GM12874 (cell line): ENCODE measurements at regions not wholly inside any gene's neighbourhood (a gene's known extent, or its start where the extent isn't known, plus 50 kb on each side); places are given as distances from the start of the nearest gene placed in this dataset.

ENCODE experiments used
- TF ChIP-seq, protein P1 (sequence below): IDR thresholded peaks from 2 replicates; pipeline ENCODE4 v1.5.1; 2011; ENCODE audit warnings: low read depth, mild to moderate bottlenecking, control low read depth, low read length, moderate library complexity; ENCODE audit not compliant: insufficient read depth

DNA sequence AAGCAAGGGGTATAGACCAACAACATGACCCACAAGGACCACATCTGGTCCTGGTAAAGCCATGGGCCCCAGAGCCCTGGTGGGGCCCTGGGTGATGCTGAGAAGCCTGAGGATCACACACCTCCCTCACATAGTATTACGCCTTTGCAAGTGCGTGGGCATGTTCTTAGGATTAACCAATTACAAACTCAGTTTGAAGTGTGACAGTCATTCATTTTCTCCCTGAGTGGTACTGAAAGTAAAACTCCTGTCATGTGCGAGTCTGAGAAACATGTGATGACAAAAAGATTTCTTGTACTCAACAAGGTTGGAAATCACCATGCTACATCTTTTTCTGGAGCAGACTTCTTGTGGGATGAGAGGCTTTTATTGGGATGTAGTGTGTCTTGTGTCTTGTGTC lies 315.3 kb upstream of the DUSP10 start:
- TF ChIP-seq, protein P1, sequence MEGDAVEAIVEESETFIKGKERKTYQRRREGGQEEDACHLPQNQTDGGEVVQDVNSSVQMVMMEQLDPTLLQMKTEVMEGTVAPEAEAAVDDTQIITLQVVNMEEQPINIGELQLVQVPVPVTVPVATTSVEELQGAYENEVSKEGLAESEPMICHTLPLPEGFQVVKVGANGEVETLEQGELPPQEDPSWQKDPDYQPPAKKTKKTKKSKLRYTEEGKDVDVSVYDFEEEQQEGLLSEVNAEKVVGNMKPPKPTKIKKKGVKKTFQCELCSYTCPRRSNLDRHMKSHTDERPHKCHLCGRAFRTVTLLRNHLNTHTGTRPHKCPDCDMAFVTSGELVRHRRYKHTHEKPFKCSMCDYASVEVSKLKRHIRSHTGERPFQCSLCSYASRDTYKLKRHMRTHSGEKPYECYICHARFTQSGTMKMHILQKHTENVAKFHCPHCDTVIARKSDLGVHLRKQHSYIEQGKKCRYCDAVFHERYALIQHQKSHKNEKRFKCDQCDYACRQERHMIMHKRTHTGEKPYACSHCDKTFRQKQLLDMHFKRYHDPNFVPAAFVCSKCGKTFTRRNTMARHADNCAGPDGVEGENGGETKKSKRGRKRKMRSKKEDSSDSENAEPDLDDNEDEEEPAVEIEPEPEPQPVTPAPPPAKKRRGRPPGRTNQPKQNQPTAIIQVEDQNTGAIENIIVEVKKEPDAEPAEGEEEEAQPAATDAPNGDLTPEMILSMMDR: no peak

DNA sequence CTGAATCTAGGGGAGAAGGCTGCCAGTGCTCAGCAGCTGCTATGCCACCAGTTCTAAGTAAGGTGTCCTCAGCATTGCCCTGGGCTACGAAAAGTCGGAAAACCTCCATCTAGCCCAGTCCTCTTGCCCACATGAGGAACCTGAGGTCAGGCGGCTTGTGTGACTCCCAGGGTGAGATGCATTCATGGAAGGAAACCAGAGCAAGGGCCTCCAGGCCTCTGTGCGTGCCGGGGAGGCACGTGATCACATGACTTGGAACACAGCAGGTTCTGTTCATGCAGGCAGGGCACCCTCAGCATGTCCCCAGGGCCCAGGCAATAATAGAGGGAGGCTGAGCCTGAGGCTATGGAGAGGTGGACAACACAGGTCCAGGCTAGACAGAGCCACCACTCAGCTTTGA lies 312.5 kb upstream of the DUSP10 start:
- TF ChIP-seq, protein P1: no peak

DNA sequence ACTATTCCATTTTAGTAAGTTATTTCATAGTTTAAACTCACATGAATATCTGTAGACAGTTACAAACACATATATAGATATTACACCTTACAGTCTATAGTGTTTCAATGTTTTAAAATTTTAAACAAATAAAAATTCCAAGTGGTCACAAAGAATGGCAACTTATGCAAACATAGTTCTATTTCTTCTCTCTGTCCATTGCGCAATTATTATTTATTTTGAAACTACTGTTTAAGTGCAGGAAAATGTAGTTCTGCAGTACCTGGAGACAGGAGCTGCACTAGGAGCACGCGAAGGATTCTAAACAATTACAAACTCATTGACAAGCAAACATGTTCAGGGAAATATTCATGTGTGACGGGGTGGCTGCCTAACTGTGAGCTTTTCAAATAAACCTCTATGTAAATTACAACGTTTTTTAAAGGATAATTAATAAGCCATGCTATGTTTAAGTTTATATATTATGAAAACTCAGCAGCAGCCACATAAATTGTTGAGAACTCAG lies 312.0 kb upstream of the DUSP10 start:
- TF ChIP-seq, protein P1: no peak

DNA sequence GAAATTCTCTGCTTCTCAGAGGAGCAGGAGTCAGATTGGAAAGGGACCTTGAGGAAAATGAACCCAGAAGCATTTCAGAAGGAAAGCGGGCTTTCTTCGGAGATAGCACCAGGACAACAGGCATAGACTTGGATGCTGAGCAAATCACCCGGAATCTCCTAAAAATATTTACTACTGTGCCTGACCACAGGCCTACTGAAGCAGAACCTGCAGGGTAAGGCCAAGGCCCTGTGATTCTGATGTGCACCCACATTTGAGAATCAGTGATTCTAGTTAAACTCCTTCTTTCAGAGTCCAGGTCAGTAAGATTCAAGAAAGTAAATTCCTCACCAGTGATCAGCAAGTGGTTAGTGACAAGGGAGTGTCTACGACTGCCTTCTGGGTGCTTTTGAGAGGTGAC lies 307.3 kb upstream of the DUSP10 start:
- TF ChIP-seq, protein P1: no peak

DNA sequence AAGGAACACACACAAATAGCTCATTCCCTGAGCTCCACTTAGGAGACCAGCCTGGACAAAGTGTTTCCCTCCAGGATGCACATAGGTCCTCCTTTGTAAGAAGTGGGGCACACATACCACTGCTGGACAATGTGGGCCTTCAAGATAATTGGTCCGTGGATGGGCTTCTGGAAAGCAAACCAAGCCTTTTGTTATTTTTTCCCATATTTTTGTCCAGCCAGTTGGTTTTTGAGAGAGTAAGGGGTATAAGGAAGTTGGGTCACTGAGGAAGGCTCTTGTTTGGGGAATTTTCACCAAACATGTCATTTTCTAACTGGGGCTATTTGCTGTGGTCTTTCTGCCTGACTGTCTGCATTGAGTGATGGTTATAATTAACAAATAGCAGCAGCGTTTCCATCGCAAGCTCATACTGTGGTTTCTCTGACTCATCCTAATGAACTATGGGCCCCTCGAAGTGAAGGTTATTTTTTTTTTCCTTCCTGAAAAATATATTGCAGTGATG lies 306.3 kb upstream of the DUSP10 start:
- TF ChIP-seq, protein P1: no peak

DNA sequence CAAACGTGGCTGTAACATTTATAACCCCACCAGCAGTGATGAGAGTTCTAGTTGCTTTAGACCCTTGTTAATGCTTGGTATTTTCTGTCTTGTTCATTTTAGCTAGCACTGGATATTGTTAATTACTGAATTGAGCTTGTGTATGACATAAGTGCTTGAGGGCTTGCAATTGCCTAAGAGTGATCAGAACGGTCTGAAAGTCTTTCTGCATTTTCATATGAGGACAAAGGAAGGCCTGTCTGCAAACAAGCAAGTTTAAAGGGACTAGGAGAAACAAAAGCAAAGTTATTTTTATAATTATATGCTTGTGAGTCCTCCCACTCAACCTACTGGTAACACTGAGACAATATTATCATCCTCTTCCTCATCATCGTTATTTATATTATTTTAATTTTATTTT lies 305.5 kb upstream of the DUSP10 start:
- TF ChIP-seq, protein P1: no peak

DNA sequence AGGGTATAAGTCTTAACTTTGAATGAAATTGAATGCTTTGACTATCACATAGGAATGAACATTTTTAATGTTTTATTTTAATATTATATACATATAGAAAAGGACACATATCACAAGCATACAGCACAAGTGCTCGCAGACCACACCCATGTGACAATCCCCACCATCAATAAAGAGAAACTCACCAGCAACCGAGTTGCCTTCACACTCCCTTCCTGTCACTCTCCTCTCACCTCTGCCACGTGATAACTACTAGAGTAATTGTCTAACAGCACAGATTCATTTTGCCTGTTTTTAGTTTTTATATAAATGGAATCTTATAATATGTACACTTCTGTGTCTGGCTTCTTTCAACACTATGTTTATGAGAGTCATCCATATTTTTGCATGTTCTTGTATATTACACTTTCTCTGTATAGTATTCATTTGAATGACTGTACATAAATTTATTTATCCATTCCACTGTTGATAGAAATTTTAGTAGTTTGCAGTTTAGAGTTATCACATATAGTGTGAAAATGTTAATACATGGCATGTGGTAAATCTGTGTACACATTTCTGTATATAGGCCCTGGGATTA lies 304.9 kb upstream of the DUSP10 start:
- TF ChIP-seq, protein P1: no peak
